IPS-NIHi11 (cell line): ENCODE measurements at regions not wholly inside any gene's neighbourhood (a gene's known extent, or its start where the extent isn't known, plus 50 kb on each side); places are given as distances from the start of the nearest gene placed in this dataset.
"Not testable (repeated sequence)": the region's sequence is repeated elsewhere in the genome, so short reads cannot be mapped to it uniquely, and the experiment has no call there.

Experiments used
- DNase-seq: peaks from one replicate; pipeline ENCODE4 v3.0.0; 2012; ENCODE audit warnings: mixed read lengths, low spot score

DNA sequence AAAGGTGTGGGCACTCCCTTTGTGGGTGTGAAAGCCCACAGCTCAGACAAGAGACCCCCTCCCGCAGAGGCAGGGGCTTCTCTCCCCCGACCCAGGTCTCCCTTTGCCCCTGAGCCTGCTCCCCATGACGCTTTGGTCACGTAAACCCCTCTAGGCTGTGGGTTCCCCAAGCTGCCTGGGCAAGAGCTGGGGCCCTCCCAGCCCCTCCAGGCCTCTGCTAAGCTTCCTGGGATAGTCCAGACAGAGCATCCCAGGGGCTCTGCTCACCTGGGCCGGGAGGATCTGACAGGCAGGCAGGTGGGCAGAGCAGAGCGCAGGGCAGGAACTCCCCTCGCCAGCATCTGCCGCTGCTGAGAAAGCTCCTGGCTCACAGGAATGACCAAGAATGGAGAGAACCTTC, 177.3 kb downstream of the BANP start:
- DNase-seq = no peak

- not testable (repeated sequence) for DNase-seq
Observed at GRCh38 chr16:88129133-88129532, 177.9 kb downstream of the BANP start.

- no peak for DNase-seq
Observed at GRCh38 chr16:88130016-88130415, 178.8 kb downstream of the BANP start.

GRCh38 chr16:88130681-88131080, 179.4 kb downstream of the BANP start:
- no peak for DNase-seq

- DNase-seq = no peak
Observed at GRCh38 chr16:88131256-88131655, 180.0 kb downstream of the BANP start.

DNA sequence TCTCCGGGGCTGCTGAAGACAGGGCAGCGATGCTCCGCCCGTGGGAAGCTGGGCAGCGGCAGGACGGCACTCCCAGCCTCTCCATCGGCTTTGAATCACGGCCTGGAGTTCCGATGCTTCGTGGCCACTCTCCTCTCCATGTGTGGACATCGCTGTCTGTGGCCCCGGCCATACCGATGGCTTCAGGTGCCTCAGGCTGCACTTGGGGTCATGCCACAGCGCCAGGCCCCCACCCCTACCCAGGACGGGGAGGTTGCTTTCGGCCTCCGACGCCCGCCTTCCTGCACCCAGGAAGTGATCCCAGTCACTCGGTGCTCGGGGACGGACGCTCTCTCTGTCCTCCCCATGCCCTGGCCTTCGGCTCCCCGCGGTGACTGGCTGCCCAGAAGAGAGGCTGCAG, 180.7 kb downstream of the BANP start:
- no peak for DNase-seq

DNA sequence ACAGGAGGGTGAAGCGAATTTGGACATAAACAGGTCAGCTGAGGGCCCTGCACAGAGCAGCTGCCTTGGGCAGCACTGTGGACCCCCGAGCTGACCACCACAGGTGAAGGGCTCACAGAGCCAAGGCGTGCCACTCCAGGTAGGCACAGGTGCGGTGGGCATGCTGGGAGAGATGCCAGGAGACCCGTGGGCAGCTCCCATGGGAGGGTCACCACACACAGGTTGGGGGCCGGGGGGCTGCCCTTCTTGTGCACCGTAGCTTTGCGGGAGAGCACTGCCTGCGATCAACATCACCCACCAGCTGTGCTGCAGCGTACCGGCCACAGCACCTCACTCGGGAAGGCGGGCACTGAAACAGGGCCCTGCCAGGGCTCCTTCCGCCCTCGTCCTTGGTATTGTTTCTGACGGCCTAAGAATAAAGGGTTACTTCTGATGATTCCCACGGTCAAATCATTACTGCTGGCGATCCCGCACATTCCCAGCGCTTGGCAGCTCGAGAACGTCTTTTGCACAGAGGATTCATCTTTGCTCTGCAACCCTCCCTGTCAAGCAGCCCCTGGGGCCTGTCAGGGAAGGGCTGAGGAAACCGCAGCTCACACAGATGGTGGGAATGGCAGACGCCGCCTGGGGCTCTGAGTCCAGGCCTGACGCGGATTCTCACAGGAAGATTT, 181.7 kb downstream of the BANP start:
- no peak for DNase-seq

DNA sequence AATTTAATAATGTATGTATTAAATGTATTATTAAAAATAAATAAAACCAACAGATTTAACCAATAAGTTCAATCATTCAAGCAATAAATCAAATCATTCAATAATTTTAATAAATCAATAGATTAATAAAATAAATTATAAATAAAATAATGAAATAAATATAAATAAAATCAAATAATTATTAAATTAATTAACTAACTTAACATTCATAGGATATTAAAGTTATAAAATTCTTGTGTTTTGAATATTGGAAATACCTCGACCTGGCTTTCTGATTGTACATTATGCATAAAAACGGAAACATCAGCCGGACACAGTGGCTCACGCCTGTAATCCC, 182.2 kb downstream of the BANP start:
- no peak for DNase-seq

- not testable (repeated sequence) for DNase-seq
Observed at GRCh38 chr16:88134172-88134898, 183.1 kb downstream of the BANP start.

- DNase-seq = not testable (repeated sequence)
Observed at GRCh38 chr16:88134899-88135682, 183.9 kb downstream of the BANP start.

GRCh38 chr16:88136211-88136713, 185.0 kb downstream of the BANP start:
- not testable (repeated sequence) for DNase-seq

- DNase-seq = not testable (repeated sequence)
Observed at GRCh38 chr16:88136939-88137338, 185.7 kb downstream of the BANP start.

- not testable (repeated sequence) for DNase-seq
Observed at GRCh38 chr16:88139141-88139540, 187.9 kb downstream of the BANP start.

- not testable (repeated sequence) for DNase-seq
Observed at GRCh38 chr16:88140195-88140594, 189.0 kb downstream of the BANP start.

DNA sequence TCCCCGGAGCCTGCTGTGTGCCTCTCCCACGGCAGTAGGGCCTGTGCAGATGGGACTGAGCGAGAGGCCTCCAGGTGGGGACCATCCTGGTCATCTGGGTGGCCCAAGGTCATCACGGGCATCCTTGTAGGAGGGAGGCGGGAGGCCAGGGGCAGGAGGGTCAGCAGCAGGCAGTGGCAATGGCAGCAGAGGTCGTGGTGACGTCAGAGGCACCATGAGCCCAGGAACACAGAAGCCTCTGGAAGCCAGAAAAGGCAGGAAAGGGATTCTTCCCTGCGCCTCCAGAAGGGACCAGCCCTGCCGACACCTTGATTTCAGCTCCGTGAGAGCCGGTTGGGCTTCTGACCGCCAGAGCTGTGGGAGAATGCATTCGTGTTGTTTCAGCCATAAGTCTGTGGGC, 190.3 kb downstream of the BANP start:
- DNase-seq = no peak

DNA sequence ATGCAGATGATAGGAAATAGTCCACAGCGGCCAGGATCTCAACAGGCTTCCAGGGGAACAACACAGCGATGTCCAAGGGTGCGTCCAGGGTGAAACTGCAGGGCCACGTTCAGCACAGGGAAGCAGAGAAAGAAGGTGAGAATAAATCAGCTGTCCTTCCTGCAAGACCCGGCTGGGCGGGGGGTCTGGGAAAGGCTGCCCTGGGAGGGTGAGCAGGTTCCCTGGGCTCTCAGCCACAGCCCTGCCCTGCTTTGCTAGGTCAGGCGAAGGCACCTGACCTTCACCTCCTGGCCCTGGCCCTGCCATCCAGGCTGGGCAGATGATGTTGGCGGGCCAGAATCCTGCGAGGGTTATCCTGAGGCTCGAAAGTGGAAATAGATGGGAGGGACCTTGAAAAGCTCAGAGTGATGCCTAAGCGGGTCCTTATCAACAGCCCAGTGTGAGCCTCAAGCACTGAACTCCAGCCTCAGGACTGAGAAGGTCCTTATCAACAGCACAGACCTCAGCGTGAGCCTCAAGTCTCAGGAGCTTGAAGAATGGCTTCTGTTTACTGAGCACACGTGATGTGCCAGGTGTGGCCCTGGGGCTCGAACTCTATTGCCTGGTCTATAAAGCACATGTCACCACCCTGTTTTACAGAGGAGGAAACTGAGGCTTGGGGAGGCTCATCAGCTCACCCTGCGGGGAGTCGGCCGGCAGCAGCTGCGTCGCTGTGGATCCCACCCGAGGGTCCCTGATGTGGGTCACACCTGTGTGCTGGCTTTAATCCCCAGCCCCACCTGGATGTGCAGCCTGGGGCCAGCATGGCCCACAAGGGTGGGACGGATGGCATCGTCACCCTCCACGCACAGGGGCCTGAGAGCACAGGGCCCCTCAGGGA, 191.1 kb downstream of the BANP start:
- DNase-seq = not testable (repeated sequence)

DNA sequence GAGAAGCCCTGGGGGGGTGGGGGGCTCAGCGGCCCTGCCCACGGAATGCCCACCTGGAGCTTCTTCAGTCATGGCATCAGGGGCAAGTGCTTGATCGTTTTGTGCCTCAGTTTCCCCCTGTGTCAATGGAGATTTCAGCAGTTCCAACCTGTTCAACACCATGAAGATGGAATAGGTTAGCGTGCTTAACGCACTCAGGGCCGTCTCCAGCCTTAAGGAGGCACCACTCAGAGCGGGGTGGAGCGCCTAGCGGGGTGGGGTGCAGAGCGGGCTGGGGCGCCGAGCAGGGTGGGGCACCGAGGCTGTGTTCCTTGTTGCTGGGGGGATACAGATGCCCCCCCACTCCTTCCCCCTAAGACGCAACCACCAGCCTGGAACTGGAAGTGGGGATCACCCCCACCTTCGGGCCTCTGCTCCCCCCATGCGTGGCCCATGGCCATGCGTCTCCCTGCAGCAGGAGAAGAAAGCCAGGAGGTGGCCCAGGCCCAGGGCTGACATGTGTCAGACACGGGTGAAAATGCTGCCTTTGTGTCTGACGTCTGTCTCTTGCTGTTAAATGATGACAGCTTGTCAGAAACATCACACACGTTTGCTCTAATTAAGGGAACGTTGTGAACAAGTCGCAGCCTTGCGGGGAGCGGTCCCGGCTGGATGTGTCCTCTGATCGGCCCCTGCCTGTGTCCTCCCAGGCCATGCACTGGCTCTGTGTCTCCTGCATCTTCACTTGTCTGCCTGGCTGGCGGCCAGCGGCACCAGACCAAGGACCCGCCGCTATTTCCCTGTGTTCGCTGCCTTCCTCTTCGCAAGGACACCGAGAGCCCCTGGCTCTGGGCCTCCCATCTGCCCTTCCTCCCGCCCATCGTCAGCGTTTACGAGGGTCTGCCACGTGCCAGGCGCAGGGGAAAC, 192.1 kb downstream of the BANP start:
- not testable (repeated sequence) for DNase-seq

DNA sequence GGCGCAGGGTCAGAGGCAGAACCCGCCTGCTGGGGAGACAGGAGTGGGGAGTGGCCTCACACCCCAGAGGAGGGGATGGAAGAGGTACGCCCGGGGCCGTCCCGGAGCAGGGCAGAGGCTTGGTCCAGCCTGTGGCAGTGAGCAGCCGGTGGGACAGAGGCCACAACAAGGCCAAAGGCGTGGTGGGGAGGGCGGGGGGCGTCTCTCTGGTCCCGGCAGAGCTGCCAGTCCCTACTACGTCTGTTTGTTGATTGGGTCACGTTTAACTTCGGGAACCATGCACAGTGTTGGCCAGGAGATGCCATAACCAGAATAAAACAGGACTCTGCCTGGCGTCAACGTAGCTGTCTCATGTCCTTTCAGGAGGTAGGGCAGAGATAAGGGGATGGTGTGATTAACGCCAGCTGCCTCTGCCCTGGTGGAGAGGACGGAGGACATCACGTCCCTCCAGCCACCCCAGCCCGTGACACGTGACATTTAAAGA, 192.8 kb downstream of the BANP start:
- no peak for DNase-seq

- peak; percentile 41 for DNase-seq
Observed at GRCh38 chr16:88145376-88145775, 194.1 kb downstream of the BANP start.

DNA sequence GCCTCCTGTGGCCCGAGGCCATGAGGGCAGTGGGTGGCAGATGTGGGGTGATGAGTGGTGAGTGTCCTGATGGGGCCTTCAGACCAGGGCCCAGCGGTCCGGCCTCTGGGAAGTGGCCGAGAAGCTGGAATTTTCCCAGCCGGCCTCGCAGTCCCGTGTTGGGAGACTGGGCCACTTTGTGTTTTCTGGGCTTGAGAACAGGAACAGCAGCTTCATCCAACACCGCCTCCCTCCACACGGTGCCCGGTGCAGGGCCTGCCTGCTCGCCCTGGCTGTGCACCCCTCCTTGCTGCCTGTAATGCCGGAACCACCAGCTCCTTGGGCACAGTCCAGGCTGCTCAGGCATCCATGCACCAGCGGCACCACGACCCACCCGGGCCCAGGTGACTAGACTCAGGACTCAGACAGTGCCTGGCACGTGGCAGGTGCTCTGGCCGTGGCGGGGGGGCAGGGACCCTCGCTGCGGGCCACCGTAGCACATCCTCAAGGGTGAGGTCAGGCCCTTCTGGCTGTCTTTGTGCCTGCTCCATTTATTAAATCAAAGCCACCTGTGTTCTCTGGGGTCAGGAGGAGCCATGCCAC, 194.7 kb downstream of the BANP start:
- DNase-seq = not testable (repeated sequence)
